ENCODE measurements at regions not wholly inside any gene's neighbourhood (a gene's known extent, or its start where the extent isn't known, plus 50 kb on each side); places are given as distances from the start of the nearest gene placed in this dataset.

GRCh38 chr1:95941121-95941798 lies 707.2 kb downstream of the RWDD3 start:
- Histone ChIP-seq H2AFZ (ENCODE audit: low read depth) (no peak overlapping the region), H3K9ac (no peak overlapping the region), H3K27me3 (ENCODE audit: insufficient read depth) (no peaks in the 10 kb centered on the region), H3K4me1 (ENCODE audit: control insufficient read depth in 1 of 2, insufficient read depth in 2 of 2, low read depth in 1 of 2, low read length in 1 of 2) (no peaks in the 10 kb centered on the region), H3F3A (replicated peaks; ENCODE audit: insufficient read depth) (no peaks in the 10 kb centered on the region), H4K20me1 (ENCODE audit: insufficient read depth) (no peaks in the 10 kb centered on the region), H3K9me2 (no peaks in the 10 kb centered on the region), H3K4me3 (ENCODE audit: low read depth in 2 of 2, low read length in 1 of 2) (no peak overlapping the region), H3K27ac (ENCODE audit: low read depth in 2 of 2, low read length in 1 of 2) (no peak overlapping the region), H3K9me3 (no peaks in the 10 kb centered on the region), H3K4me2 (no peak overlapping the region), H3K36me3 (replicated peaks in 1 of 2; ENCODE audit: control insufficient read depth in 1 of 2, insufficient read depth in 2 of 2, low read length in 1 of 2) (no peaks in the 10 kb centered on the region), H3K79me2 (ENCODE audit: insufficient read depth) (no peaks in the 10 kb centered on the region)
- 24% methylated on average over 3 of the region's 3 CpGs for WGBS (ENCODE audit: low lambda C conversion rate)
- DNase-seq: no peak
- TF ChIP-seq MXI1 (IDR thresholded peaks at IDR 0.05; ENCODE audit: low read depth, low read length) (no peak), FOXJ3 (CRISPR knock-in tag; IDR thresholded peaks at IDR 0.05) (no peak), GABPA (IDR thresholded peaks at IDR 0.05; ENCODE audit: low read depth) (no peak), RXRA (IDR thresholded peaks at IDR 0.05; ENCODE audit: borderline replicate concordance, low read depth) (no peak), ELF1 (IDR thresholded peaks at IDR 0.05) (no peak), SMC3 (IDR thresholded peaks at IDR 0.05; ENCODE audit: low read depth, low read length) (no peak), MEF2A (IDR thresholded peaks at IDR 0.05; ENCODE audit: borderline replicate concordance, low read depth) (no peak), TCF12 (IDR thresholded peaks at IDR 0.05) (no peak), POLR2AphosphoS5 (IDR thresholded peaks at IDR 0.05; ENCODE audit: low read depth, low read length) (no peak)
- POLR2A ChIA-PET: no interaction called here
- CTCF ChIA-PET: interaction anchor here (1.0 kb wide), 1 partner anchor 294 kb away, joined by 3 read pairs; no protein-coding TSS in a partner anchor

- no peaks in the 10 kb centered on the region for H3K4me1 ChIP-seq (ENCODE audit: control insufficient read depth in 1 of 2, insufficient read depth in 2 of 2, low read depth in 1 of 2, low read length in 1 of 2)
- H4K20me1 ChIP-seq (ENCODE audit: insufficient read depth): no peaks in the 10 kb centered on the region
- H3K4me2 ChIP-seq: no peak overlapping the region
- CTCF ChIA-PET: no interaction called here
- H3K9me2 ChIP-seq: no peaks in the 10 kb centered on the region
- no peaks in the 10 kb centered on the region for H3F3A ChIP-seq (replicated peaks; ENCODE audit: insufficient read depth)
- no peak overlapping the region for H2AFZ ChIP-seq (ENCODE audit: low read depth)
- DNase-seq: no peak
- no peaks in the 10 kb centered on the region for H3K36me3 ChIP-seq (replicated peaks in 1 of 2; ENCODE audit: control insufficient read depth in 1 of 2, insufficient read depth in 2 of 2, low read length in 1 of 2)
- no peak overlapping the region for H3K27ac ChIP-seq (ENCODE audit: low read depth in 2 of 2, low read length in 1 of 2)
- H3K9ac ChIP-seq: no peak overlapping the region
- H3K79me2 ChIP-seq (ENCODE audit: insufficient read depth): no peaks in the 10 kb centered on the region
- no peak overlapping the region for H3K4me3 ChIP-seq (ENCODE audit: low read depth in 2 of 2, low read length in 1 of 2)
- no peaks in the 10 kb centered on the region for H3K27me3 ChIP-seq (ENCODE audit: insufficient read depth)
- H3K9me3 ChIP-seq: no peaks in the 10 kb centered on the region
- POLR2A ChIA-PET: no interaction called here
- TF ChIP-seq FOSL2 (IDR thresholded peaks at IDR 0.05; ENCODE audit: borderline replicate concordance, low read depth) (no peak), REST (IDR thresholded peaks at IDR 0.05; ENCODE audit: low read depth, low read length) (no peak), SIN3A (IDR thresholded peaks at IDR 0.05; ENCODE audit: borderline replicate concordance, low read depth, low read length) (no peak), CHD2 (IDR thresholded peaks at IDR 0.05; ENCODE audit: low read length, partially characterized antibody) (no peak), ZBTB33 (IDR thresholded peaks at IDR 0.05; ENCODE audit: borderline replicate concordance, low read depth) (no peak), PBX3 (IDR thresholded peaks at IDR 0.05) (no peak), SMC3 (IDR thresholded peaks at IDR 0.05; ENCODE audit: low read depth, low read length) (no peak), MEF2A (IDR thresholded peaks at IDR 0.05; ENCODE audit: borderline replicate concordance, low read depth) (no peak), RCOR1 (IDR thresholded peaks at IDR 0.05; ENCODE audit: low read length) (no peak), USF2 (IDR thresholded peaks at IDR 0.05; ENCODE audit: borderline replicate concordance, low read depth, low read length) (no peak), EZH2phosphoT487 (IDR thresholded peaks at IDR 0.05; ENCODE audit: borderline replicate concordance, low read depth) (no peak), YY1 (IDR thresholded peaks at IDR 0.05; ENCODE audit: low read depth) (no peak), TAF1 (IDR thresholded peaks at IDR 0.05; ENCODE audit: borderline replicate concordance, low read depth, low read length) (no peak), JUND (IDR thresholded peaks at IDR 0.05) (no peak), NFIC (IDR thresholded peaks at IDR 0.05; ENCODE audit: borderline replicate concordance) (no peak)
Observed at GRCh38 chr1:95948023-95948422, 714.0 kb downstream of the RWDD3 start.

All from SK-N-SH (cell line).